OCI-LY7 (cell line): ENCODE measurements at regions not wholly inside any gene's neighbourhood (a gene's known extent, or its start where the extent isn't known, plus 50 kb on each side); places are given as distances from the start of the nearest gene placed in this dataset.

Experiments
- BruUV-seq: library from RNA; stranded (reverse); fragments of 400-500 nt; replicated peaks from 2 replicates; lab custom pipeline; 2021; lab: Mats Ljungman, UMichigan
- CTCF ChIA-PET: fragments of 300-600 bp; sonication (Branson Sonifier 250); formaldehyde crosslinking; loops from one replicate; lab custom pipeline; 2022; ENCODE audit warnings: antibody characterized with exemption; ENCODE audit not compliant: unreplicated experiment; lab: Charles Lee
- POLR2A ChIA-PET: fragments of 300-600 bp; sonication (Branson Sonifier 250); formaldehyde crosslinking; loops from one replicate; lab custom pipeline; 2022; ENCODE audit warnings: antibody characterized with exemption; lab: Charles Lee
- DNase-seq: peaks from one replicate; pipeline ENCODE4 v3.0.0-alpha.2; 2015; ENCODE audit warnings: low spot score
- H2AFZ ChIP-seq: fragments of 200-600 bp; sonication (generic), shearing (Covaris generic); 2 replicates; pipeline ENCODE4 v1.6.1; 2014; ENCODE audit warnings: mild to moderate bottlenecking, antibody characterized with exemption, low read length, moderate library complexity
- H3K27ac ChIP-seq: fragments of 200-600 bp; sonication (generic); 2 replicates; pipeline ENCODE4 v1.5.1; 2014; ENCODE audit warnings: mixed run types, low read depth, mild to moderate bottlenecking, moderate library complexity, low read length, inconsistent platforms; ENCODE audit not compliant: poor library complexity, severe bottlenecking
- H3K36me3 ChIP-seq: fragments of 200-600 bp; sonication (generic); 2 replicates; pipeline ENCODE4 v1.6.1; 2014; ENCODE audit warnings: mild to moderate bottlenecking, antibody characterized with exemption, low read length, moderate library complexity, mixed read lengths; ENCODE audit not compliant: insufficient read depth
- H3K4me1 ChIP-seq: fragments of 200-600 bp; sonication (generic); 2 replicates; pipeline ENCODE4 v1.5.1; 2014; ENCODE audit warnings: mild to moderate bottlenecking, low read length; ENCODE audit not compliant: insufficient read depth, poor library complexity, severe bottlenecking
- H3K4me2 ChIP-seq: fragments of 200-600 bp; sonication (generic); 2 replicates; pipeline ENCODE4 v1.6.1; 2014; ENCODE audit warnings: mild to moderate bottlenecking, low read length
- H3K4me3 ChIP-seq: fragments of 200-600 bp; sonication (generic); 2 replicates; pipeline ENCODE4 v1.5.1; 2014; ENCODE audit warnings: mild to moderate bottlenecking, low read depth, low read length; ENCODE audit not compliant: poor library complexity, severe bottlenecking
- H3K79me2 ChIP-seq: fragments of 200-600 bp; sonication (generic); 2 replicates; pipeline ENCODE4 v1.6.1; 2016; ENCODE audit warnings: low read depth, mild to moderate bottlenecking, low read length, moderate library complexity, mixed read lengths; ENCODE audit not compliant: insufficient read depth
- H3K9me2 ChIP-seq: fragments of 200-600 bp; sonication (generic); 2 replicates; pipeline ENCODE4 v1.6.1; 2016; ENCODE audit warnings: mild to moderate bottlenecking, low read length, mixed read lengths; ENCODE audit not compliant: insufficient read depth
- H3K9me3 ChIP-seq: fragments of 200-600 bp; sonication (generic); 2 replicates; pipeline ENCODE4 v1.6.1; 2014; ENCODE audit warnings: mild to moderate bottlenecking, mixed run types, low read length, mixed read lengths
- H4K20me1 ChIP-seq: fragments of 200-600 bp; sonication (generic); 2 replicates; pipeline ENCODE4 v1.6.1; 2014; ENCODE audit warnings: mild to moderate bottlenecking, antibody characterized with exemption, low read length, moderate library complexity, mixed read lengths; ENCODE audit not compliant: insufficient read depth
- EZH2phosphoT487 ChIP-seq: fragments of 200-600 bp; sonication (generic); IDR thresholded peaks from 2 replicates; pipeline ENCODE4 v1.6.1; 2018; ENCODE audit warnings: low read depth, borderline replicate concordance, mild to moderate bottlenecking, mixed run types, antibody characterized with exemption, low read length, moderate library complexity, mixed read lengths
- intact Hi-C: fragments of 100-400 bp; cut with micrococcal nuclease; formaldehyde crosslinking; loops from one replicate; pipeline ENCODE4 v1.10.0; 2022; ENCODE audit not compliant: unreplicated experiment
- TF ChIP-seq, protein P1 (sequence below): fragments of 200-600 bp; sonication (generic); conservative IDR thresholded peaks from 2 replicates; pipeline ENCODE4 v1.5.1; 2014; ENCODE audit warnings: mild to moderate bottlenecking, antibody characterized with exemption, low read length, moderate library complexity, mixed read lengths

GRCh38 chr18:70559446-70559845, 270.6 kb downstream of the SOCS6 start:
- ChIA-PET CTCF (no interaction called here), POLR2A (no interaction called here)
- intact Hi-C loops: no loop called here
- H3K27ac ChIP-seq: no peak overlapping the region
- TF ChIP-seq, protein P1, sequence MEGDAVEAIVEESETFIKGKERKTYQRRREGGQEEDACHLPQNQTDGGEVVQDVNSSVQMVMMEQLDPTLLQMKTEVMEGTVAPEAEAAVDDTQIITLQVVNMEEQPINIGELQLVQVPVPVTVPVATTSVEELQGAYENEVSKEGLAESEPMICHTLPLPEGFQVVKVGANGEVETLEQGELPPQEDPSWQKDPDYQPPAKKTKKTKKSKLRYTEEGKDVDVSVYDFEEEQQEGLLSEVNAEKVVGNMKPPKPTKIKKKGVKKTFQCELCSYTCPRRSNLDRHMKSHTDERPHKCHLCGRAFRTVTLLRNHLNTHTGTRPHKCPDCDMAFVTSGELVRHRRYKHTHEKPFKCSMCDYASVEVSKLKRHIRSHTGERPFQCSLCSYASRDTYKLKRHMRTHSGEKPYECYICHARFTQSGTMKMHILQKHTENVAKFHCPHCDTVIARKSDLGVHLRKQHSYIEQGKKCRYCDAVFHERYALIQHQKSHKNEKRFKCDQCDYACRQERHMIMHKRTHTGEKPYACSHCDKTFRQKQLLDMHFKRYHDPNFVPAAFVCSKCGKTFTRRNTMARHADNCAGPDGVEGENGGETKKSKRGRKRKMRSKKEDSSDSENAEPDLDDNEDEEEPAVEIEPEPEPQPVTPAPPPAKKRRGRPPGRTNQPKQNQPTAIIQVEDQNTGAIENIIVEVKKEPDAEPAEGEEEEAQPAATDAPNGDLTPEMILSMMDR: no peak
- TF ChIP-seq EZH2phosphoT487: no peak
- H3K9me3 ChIP-seq: no peaks in the 10 kb centered on the region
- no peak overlapping the region for H3K4me2 ChIP-seq
- H4K20me1 ChIP-seq: no peaks in the 10 kb centered on the region
- H3K36me3 ChIP-seq: no peaks in the 10 kb centered on the region
- H2AFZ ChIP-seq: no peak overlapping the region
- H3K9me2 ChIP-seq: no peaks in the 10 kb centered on the region
- H3K4me1 ChIP-seq: no peaks in the 10 kb centered on the region
- H3K4me3 ChIP-seq: no peak overlapping the region
- DNase-seq: no peak
- BruUV-seq: no TSS peak
- H3K79me2 ChIP-seq: no peaks in the 10 kb centered on the region

DNA sequence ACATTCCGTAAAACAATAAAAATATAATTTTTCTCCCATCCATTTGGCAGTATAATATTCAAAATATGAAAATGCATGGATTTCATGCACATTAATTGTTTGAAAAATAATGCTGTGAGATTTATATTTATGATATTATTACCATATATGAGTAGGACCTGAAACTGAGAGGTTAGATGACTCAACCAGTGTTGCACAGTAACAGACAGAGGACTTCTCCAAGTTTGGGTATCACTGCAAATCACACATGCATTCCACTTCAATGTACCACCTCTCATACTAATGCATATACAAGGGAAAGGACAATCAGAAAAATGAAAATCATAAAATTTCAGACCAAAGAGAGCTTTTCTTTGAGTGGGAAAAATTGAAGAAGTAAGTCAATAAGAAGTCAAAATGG, 269.5 kb downstream of the SOCS6 start:
- Histone ChIP-seq H3K27ac (no peak overlapping the region), H3K4me1 (no peaks in the 10 kb centered on the region), H3K4me2 (no peak overlapping the region), H3K9me3 (no peaks in the 10 kb centered on the region), H4K20me1 (no peaks in the 10 kb centered on the region), H3K36me3 (no peaks in the 10 kb centered on the region), H2AFZ (no peak overlapping the region), H3K9me2 (no peaks in the 10 kb centered on the region), H3K79me2 (no peaks in the 10 kb centered on the region), H3K4me3 (no peak overlapping the region)
- intact Hi-C loops: no loop called here
- POLR2A ChIA-PET: no interaction called here
- no peak for DNase-seq
- BruUV-seq: no TSS peak
- CTCF ChIA-PET: no interaction called here
- TF ChIP-seq EZH2phosphoT487: no peak
- TF ChIP-seq, protein P1: no peak

GRCh38 chr18:70554854-70555445, 266.1 kb downstream of the SOCS6 start:
- Histone ChIP-seq H3K79me2 (no peaks in the 10 kb centered on the region), H3K27ac (no peak overlapping the region), H4K20me1 (no peaks in the 10 kb centered on the region), H3K4me1 (no peaks in the 10 kb centered on the region), H3K9me3 (no peaks in the 10 kb centered on the region), H3K4me2 (no peak overlapping the region), H3K4me3 (no peak overlapping the region), H3K36me3 (no peaks in the 10 kb centered on the region), H2AFZ (no peak overlapping the region), H3K9me2 (no peaks in the 10 kb centered on the region)
- intact Hi-C loops: no loop called here
- no TSS peak for BruUV-seq
- TF ChIP-seq, protein P1: no peak
- TF ChIP-seq EZH2phosphoT487: no peak
- ChIA-PET CTCF (no interaction called here), POLR2A (no interaction called here)
- no peak for DNase-seq
